ENCODE measurements at regions not wholly inside any gene's neighbourhood (a gene's known extent, or its start where the extent isn't known, plus 50 kb on each side); places are given as distances from the start of the nearest gene placed in this dataset.

DNA sequence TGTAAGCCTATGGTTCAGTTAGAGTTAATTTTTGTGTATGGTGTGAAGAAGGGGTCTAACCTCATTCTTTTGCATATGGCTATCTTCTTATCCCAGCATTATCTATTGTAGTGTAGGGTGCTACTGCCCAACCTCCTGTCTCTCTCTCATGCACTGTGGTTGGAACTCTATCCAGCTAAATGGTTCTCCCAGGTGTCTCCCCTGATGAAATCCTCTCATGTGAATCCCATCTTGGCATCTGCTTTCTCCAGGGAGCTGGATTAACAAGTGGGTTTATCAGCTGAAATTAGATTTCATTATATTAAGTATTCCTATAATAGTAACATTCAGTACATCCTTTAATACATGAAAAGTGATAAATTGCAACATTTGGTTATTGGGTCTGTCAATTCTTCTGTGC is 224.7 kb upstream of the SFRP2 start:
- TF ChIP-seq POLR2A (IDR thresholded peaks at IDR 0.05): no peak
- TF ChIP-seq, protein P1, sequence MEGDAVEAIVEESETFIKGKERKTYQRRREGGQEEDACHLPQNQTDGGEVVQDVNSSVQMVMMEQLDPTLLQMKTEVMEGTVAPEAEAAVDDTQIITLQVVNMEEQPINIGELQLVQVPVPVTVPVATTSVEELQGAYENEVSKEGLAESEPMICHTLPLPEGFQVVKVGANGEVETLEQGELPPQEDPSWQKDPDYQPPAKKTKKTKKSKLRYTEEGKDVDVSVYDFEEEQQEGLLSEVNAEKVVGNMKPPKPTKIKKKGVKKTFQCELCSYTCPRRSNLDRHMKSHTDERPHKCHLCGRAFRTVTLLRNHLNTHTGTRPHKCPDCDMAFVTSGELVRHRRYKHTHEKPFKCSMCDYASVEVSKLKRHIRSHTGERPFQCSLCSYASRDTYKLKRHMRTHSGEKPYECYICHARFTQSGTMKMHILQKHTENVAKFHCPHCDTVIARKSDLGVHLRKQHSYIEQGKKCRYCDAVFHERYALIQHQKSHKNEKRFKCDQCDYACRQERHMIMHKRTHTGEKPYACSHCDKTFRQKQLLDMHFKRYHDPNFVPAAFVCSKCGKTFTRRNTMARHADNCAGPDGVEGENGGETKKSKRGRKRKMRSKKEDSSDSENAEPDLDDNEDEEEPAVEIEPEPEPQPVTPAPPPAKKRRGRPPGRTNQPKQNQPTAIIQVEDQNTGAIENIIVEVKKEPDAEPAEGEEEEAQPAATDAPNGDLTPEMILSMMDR (IDR thresholded peaks at IDR 0.05): no peak
- no peaks in the 10 kb centered on the region for H3K4me1 ChIP-seq (replicated peaks in 1 of 2)
- DNase-seq: no peak
- H3K4me3 ChIP-seq: no peak overlapping the region
- no peak overlapping the region for H3K27ac ChIP-seq
- H3K9me3 ChIP-seq (replicated peaks in 1 of 3): no peaks in the 10 kb centered on the region
- H3K27me3 ChIP-seq: no peaks in the 10 kb centered on the region
- no peaks in the 10 kb centered on the region for H3K36me3 ChIP-seq (replicated peaks in 1 of 2)
- intact Hi-C loops (cut with DNase I): no loop called here

DNA sequence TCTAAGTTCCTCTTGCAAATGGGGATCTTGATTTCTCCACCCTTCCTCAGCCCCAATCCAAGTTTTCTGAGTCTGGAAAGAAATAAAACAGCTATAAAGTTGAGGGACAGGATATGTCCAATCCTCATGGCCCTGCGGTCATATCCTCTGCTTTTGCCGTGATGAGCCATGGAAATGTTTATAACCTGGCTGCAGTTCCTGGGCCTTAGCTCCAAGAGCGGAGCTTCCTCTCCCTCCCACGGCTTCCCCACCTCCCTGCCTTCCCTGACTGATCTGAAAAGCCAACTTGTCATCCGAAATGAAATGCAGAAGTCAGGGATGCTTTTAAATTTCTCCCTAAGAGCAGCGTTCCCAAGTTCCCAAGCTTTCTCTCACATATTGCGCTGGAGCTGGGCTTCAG is 221.5 kb upstream of the SFRP2 start:
- H3K9me3 ChIP-seq (replicated peaks in 1 of 3): no peaks in the 10 kb centered on the region
- WGBS, 4 donors: 74 to 87% (median 82%) methylated on average over 7 of the region's 7 CpGs
- DNase-seq: no peak
- no peaks in the 10 kb centered on the region for H3K27me3 ChIP-seq
- no peak overlapping the region for H3K4me3 ChIP-seq
- H3K36me3 ChIP-seq (replicated peaks in 1 of 2): no peaks in the 10 kb centered on the region
- H3K4me1 ChIP-seq (replicated peaks in 1 of 2): no peaks in the 10 kb centered on the region
- H3K27ac ChIP-seq: no peak overlapping the region
- intact Hi-C loops (cut with DNase I): no loop called here
- TF ChIP-seq POLR2A (IDR thresholded peaks at IDR 0.05): no peak
- TF ChIP-seq, protein P1 (IDR thresholded peaks at IDR 0.05): no peak

DNA sequence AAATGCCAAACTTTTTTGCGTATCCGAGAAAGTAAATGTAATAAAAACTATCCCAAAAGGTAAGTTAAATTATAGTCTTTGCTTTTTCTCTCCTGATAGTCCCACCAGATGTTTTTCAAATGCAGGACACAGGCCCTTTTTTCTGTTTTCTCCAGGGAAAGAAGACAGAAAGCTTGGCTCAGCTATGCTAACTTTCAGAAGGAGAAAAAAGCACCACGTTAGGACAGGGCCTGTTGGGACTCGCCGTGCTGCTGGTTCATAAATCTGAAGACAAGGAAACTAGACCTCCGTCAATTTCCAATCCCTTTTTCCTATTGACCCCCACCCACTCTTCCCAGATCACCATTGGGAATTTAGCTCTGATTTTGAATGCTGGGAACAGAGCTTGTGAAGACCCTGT is 220.9 kb upstream of the SFRP2 start:
- no peak for DNase-seq
- TF ChIP-seq POLR2A (IDR thresholded peaks at IDR 0.05): no peak
- TF ChIP-seq, protein P1 (IDR thresholded peaks at IDR 0.05): no peak
- no peak overlapping the region for H3K4me3 ChIP-seq
- no peaks in the 10 kb centered on the region for H3K4me1 ChIP-seq (replicated peaks in 1 of 2)
- no peaks in the 10 kb centered on the region for H3K27me3 ChIP-seq
- 62 to 81% (median 70%) methylated on average over 6 of the region's 6 CpGs for WGBS, 4 donors
- H3K9me3 ChIP-seq (replicated peaks in 1 of 3): no peaks in the 10 kb centered on the region
- H3K36me3 ChIP-seq (replicated peaks in 1 of 2): no peaks in the 10 kb centered on the region
- no peak overlapping the region for H3K27ac ChIP-seq
- intact Hi-C loops (cut with DNase I): no loop called here

DNA sequence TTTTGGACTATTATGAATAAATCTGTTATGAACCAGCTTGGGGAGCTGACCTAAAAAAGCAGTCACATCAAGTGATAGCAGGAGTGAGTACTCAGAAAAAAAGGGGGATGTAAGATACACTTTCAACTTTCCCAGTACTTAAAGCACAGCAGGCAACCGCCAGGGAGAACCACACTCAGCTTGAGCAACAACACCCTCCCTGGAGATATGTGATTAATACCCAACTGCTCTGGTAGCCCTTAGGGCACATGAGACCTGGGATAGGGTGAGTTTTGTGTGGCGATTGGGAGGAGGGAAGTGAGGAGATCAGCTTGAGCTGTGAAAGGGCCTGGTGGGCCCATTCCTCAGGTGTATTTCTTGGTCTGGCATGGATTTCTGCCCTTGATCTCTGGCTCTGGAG is 220.3 kb upstream of the SFRP2 start:
- Histone ChIP-seq H3K36me3 (replicated peaks in 1 of 2) (no peaks in the 10 kb centered on the region), H3K4me1 (replicated peaks in 1 of 2) (no peaks in the 10 kb centered on the region), H3K27me3 (no peaks in the 10 kb centered on the region), H3K27ac (no peak overlapping the region), H3K4me3 (no peak overlapping the region), H3K9me3 (replicated peaks in 1 of 3) (no peaks in the 10 kb centered on the region)
- 72 to 89% (median 77%) methylated on average over 2 of the region's 2 CpGs for WGBS, 4 donors
- TF ChIP-seq, protein P1 (IDR thresholded peaks at IDR 0.05): no peak
- TF ChIP-seq POLR2A (IDR thresholded peaks at IDR 0.05): no peak
- DNase-seq: no peak
- intact Hi-C loops (cut with DNase I): no loop called here
